ENCODE measurements at regions not wholly inside any gene's neighbourhood (a gene's known extent, or its start where the extent isn't known, plus 50 kb on each side); places are given as distances from the start of the nearest gene placed in this dataset.

DNA sequence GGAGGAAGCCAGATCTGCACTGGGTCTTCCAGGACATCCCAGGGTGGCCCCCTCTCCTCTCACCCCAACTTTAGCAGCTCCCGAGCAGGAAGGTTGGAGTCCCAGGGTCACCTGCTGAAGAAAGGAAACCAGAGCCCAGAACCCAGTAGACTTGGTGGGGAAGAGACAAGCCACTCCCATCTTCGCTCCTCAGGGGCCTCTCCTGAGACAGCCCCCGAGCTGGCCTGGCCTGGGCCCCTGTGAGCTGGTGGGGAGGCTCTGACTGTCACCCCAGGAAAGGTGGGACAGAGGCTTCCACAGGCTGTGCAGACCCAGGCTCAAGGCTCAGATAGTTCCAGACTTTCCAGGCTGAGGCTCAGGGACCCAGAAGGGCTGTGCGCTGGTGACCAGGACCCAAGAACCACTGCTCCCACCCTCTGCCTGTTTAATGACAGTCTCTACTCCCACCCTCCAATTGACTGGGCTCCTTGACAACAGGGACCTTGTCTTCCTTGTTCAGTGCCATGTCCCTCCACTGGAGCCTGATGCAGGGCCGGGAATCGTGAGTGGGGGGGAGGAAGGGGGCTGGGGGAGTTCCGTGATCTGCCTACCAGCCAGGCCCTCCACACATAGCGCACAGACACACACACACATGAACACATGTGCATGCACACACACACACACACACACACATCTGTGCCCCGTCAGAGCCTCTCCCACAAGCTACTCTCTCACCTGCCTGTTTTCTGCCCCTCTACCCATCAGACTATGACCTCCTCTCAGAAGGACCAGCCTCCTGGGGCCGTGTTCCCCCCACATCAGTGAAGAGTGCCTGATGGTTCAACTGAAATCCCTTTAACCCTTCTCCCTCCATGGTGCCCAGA is 401.2 kb downstream of the MATN1 start:
- H3K27ac ChIP-seq = no peak overlapping the region
- H3K27me3 ChIP-seq = no peaks in the 10 kb centered on the region
- no peak for DNase-seq
- H3K4me1 ChIP-seq = no peaks in the 10 kb centered on the region
- no peaks in the 10 kb centered on the region for H3K9me3 ChIP-seq
- H3K36me3 ChIP-seq = no peaks in the 10 kb centered on the region
- WGBS, 2 donors = 68 to 69% methylated on average over 8 to 9 of the region's 10 CpGs
- TF ChIP-seq, protein P1, sequence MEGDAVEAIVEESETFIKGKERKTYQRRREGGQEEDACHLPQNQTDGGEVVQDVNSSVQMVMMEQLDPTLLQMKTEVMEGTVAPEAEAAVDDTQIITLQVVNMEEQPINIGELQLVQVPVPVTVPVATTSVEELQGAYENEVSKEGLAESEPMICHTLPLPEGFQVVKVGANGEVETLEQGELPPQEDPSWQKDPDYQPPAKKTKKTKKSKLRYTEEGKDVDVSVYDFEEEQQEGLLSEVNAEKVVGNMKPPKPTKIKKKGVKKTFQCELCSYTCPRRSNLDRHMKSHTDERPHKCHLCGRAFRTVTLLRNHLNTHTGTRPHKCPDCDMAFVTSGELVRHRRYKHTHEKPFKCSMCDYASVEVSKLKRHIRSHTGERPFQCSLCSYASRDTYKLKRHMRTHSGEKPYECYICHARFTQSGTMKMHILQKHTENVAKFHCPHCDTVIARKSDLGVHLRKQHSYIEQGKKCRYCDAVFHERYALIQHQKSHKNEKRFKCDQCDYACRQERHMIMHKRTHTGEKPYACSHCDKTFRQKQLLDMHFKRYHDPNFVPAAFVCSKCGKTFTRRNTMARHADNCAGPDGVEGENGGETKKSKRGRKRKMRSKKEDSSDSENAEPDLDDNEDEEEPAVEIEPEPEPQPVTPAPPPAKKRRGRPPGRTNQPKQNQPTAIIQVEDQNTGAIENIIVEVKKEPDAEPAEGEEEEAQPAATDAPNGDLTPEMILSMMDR (IDR thresholded peaks at IDR 0.05) = no peak
- no peak for TF ChIP-seq POLR2A (IDR thresholded peaks at IDR 0.05)
- no peak overlapping the region for H3K4me3 ChIP-seq (replicated peaks in 1 of 3)
- intact Hi-C loops (cut with DNase I) = no loop called here

DNA sequence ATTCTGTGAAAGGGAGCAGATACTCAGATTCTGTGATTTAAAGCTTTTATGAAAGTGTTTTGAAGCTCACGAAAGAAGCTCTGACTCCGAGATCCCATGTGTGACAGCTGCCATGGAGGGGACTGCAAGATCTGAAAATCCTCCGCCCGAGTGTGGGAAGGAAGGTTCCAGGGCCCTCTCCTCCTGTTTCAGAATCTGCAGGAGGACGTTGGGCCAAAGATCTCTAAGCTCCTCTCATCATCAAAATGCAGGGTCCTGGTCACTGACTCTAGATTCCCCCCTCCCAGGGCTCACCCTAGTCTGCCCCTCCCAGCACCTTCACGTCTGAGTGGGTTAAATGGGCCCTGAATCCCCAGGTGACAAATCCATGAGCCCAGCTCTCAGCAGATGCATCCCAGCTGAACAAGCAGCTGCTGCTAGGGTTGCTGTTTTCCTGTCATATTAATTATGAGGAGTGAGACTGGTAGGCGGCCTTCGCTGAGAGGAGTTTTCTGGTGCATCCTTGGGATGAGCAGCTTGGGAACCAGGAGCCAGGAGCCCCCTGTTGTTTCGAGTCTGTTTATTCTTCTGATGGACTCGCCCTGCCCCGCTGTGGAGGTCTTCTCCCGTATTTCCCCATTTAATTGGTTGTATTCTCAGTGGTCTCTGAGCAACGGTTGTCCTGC is 402.0 kb downstream of the MATN1 start:
- no peaks in the 10 kb centered on the region for H3K36me3 ChIP-seq
- TF ChIP-seq, protein P1 (IDR thresholded peaks at IDR 0.05) = no peak
- no peak for TF ChIP-seq POLR2A (IDR thresholded peaks at IDR 0.05)
- 57 to 60% methylated on average over 13 of the region's 13 CpGs for WGBS, 2 donors
- DNase-seq = no peak
- H3K4me1 ChIP-seq = no peaks in the 10 kb centered on the region
- intact Hi-C loops (cut with DNase I) = no loop called here
- no peaks in the 10 kb centered on the region for H3K9me3 ChIP-seq
- H3K27me3 ChIP-seq = no peaks in the 10 kb centered on the region
- H3K4me3 ChIP-seq (replicated peaks in 1 of 3) = no peak overlapping the region
- H3K27ac ChIP-seq = no peak overlapping the region

DNA sequence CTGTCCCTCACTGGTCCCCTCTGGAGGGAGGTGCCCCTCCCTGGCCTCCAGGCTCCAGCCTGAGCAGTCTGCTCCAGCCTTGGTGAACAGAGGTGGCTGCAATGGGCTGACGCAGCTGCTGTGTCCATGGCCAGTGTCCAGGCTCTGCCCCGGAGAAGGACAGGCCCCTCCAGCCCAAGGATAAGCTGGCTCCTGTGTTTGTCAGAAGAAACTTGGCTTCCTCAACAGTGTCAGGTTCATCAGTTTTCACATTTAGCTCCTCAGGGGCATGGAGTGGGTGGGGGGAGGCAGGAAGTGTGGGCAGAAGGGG is 402.8 kb downstream of the MATN1 start:
- H3K4me1 ChIP-seq = no peaks in the 10 kb centered on the region
- no peaks in the 10 kb centered on the region for H3K36me3 ChIP-seq
- DNase-seq = no peak
- intact Hi-C loops (cut with DNase I) = no loop called here
- H3K27ac ChIP-seq = no peak overlapping the region
- H3K9me3 ChIP-seq = no peaks in the 10 kb centered on the region
- WGBS, 2 donors = 42% methylated on average over 2 of the region's 2 CpGs
- H3K4me3 ChIP-seq (replicated peaks in 1 of 3) = no peak overlapping the region
- no peaks in the 10 kb centered on the region for H3K27me3 ChIP-seq
- TF ChIP-seq, protein P1 (IDR thresholded peaks at IDR 0.05) = no peak
- TF ChIP-seq POLR2A (IDR thresholded peaks at IDR 0.05) = no peak

DNA sequence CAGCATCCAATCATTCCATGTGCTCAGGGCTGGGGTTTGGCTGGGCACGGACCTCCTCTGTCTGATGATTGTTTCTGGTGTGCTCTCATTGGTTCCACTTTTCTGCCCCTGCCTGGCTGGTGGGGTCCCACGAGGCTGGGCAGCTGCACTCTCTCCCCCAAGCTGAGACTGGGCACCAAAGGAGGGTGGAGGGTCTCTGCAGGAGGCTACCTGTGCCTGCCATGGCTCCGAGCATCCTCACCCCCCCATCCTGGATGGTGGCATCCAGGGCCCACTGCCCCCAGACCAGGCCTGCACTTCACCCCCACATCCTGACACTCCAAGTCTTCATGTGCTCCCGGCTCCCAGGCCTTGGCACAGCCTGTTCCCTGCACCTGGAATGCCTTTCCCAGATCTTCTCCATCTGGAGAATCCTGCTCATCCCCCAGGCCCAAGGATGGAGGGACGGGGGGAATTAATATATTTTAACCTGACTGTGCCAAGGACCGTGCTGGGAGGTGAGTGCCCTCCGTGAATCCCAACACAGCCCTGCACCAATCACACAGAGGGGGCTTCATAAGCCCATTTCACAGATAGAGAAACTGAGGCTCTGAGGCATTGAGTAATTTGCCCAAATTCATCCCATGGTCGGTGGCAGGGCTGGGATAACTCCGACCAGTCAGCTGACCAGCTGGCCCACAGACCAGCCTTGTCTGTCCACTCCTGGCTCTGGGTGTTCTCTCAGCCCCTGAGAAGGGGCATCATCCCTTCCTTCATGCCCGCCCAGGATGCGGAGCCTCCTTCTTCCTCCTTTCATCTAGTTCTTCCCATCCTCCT is 403.4 kb downstream of the MATN1 start:
- Histone ChIP-seq H3K27ac (no peak overlapping the region), H3K27me3 (no peaks in the 10 kb centered on the region), H3K4me3 (replicated peaks in 1 of 3) (no peak overlapping the region), H3K9me3 (no peaks in the 10 kb centered on the region), H3K36me3 (no peaks in the 10 kb centered on the region), H3K4me1 (no peaks in the 10 kb centered on the region)
- 65 to 81% methylated on average over 8 to 10 of the region's 11 CpGs for WGBS, 2 donors
- no peak for DNase-seq
- intact Hi-C loops (cut with DNase I) = no loop called here
- TF ChIP-seq POLR2A (IDR thresholded peaks at IDR 0.05) = no peak
- TF ChIP-seq, protein P1 (IDR thresholded peaks at IDR 0.05) = no peak

Measured in thyroid gland (tissue), 4 donors.